IPS DF 4.7 (cell line): ENCODE measurements at regions not wholly inside any gene's neighbourhood (a gene's known extent, or its start where the extent isn't known, plus 50 kb on each side); places are given as distances from the start of the nearest gene placed in this dataset.

ENCODE experiments used
- DNase-seq: peaks from one replicate; pipeline ENCODE4 v3.0.0-alpha.2; 2013; ENCODE audit warnings: low spot score; ENCODE audit errors: extremely low read depth

DNA sequence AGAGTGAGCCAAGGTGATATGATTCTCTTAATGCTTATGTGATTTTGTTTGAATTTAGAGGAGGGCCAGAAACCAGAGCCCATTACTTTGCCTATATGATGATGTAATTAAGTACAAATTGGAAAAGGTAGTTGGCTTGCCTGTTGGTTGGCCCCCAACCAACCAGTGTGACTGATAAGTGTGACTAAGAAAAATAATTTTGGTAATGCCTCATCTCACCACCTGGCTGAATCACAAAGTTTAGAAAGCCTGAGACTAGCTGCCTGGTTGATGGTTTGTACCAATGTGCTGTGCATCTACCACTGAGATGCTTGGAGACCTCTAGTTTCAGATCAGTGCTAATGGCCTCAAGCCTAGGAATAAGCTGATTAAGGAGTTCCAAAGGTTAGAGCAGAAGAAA is 338.7 kb downstream of the CDH2 start:
- no peak for DNase-seq

DNA sequence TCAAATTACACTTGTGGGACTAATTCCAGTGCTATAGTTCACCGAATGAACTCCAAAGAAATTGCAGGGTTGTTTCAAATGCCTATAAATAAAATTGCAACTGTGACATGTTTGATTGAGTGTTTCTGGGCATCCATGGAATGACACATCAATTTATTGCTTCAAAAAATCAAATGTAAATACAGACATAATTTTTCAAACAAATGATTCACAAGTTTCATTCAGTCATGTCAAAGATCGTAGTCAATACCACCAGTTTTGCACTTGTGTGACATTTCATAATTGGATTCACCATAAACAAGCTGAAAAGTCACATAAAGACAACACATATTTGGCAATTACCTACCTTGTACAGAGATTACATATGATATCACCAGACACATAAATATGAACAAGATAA is 350.8 kb downstream of the CDH2 start:
- DNase-seq: no peak

DNA sequence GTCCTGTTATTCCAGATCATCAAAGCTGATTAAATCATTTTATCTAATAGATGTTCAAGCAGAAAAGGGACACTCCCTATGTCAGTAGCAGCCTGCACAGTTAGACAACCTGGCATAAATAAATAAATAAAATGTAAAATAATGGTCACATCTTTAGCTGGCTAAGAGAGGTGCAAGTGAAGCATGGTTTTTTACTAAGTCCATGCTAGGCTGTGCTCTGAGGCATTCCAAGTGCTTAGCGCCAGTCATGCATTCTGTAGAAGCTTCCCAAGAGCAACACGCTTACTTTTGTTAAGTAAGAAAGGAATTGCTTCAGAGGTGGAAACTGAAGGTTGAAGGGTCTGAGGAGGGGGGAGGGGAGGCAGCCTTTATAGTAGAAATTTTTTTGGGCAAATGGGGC is 351.2 kb downstream of the CDH2 start:
- DNase-seq: no peak

DNA sequence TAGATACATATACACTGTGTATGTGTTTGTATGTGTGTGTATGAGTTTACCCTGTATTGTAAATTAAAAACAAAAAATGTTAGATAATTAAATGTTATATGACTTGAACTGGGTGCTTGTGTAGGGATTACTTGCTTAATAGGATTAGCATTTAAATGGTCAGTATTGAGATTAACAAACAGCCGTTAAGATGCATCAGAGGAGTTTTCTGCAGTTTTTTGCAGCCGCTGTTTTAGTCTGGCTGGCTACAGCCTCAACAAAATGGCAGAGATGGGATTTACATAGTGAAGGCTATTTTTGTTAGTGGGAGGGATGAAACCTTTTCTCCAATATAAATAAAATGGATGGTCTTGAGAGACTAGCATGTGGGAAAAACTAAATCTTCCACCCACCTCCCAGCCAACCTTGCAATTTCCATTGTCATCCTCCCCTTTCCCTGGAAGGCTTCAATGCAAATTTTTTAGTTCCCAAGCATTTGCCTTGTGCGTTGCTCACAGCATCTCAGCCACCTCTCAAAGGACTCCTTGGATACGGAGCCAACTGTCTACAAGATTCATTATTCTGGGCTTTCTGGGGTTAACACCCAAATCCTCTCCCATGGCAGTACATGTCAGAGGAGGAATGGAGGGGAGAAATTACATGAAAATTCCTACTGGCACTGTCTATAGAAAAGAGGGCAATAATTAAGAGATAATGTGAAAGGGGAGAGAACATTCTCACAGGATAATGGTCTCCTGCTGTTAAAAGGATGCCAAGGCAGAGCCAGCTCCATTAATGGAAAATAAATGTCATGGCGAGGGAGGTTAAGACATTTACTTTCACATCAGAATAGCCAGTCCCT is 351.9 kb downstream of the CDH2 start:
- DNase-seq: no peak

DNA sequence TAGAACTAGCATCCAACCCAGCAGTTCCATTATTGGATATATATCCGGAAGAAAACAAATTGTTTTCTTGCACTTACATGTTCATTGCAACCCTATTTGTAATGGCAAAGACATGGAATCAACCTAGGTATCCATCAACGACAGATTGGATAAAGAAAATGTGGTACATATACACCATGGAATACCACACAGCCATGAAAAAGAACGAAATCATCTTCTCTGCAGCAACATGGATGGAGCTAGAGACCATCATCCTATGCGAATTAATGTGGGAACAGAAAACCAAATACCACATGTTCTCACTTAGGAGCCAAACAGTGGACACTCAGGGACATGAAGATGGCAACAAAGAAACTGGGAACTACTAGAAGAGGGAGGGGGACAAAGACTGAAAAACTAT is 352.7 kb downstream of the CDH2 start:
- DNase-seq: no peak

DNA sequence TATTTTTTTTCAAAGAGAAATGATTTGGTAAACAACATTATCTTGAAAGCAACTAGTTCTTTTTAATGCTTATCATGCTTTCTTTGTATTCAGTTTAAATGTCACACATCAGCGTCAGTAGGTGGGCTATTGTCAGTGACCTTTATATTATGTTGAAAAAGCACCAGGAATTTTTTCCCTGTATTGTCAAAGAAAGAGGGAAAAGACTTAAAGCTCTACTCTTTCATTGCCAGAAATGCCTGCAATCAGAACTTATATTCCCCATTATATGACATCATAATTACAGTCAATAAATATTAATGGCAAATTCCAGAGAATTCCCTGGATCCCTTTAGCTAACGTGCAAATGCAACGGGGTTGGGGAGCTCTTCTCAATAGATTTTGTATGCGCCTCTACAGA is 353.9 kb downstream of the CDH2 start:
- no peak for DNase-seq

DNA sequence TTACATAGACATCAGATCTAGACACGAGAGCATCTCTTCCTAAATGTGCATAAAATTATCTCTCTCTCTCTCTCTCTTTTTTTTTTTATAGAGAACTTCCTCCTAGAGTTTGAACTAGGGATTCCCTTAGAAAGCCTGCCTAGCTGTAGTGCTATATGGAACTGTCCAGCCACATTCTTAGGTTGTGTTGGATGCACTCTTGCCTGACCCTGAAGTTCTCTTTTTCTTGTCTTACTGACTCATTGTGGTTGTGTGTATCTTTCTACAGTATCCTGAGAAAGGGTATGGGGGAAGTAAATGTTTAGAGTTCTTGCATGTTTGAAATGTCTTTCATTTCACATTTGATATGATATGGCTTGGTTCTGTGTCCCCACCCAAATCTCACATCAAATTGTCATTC is 368.2 kb downstream of the CDH2 start:
- no peak for DNase-seq

DNA sequence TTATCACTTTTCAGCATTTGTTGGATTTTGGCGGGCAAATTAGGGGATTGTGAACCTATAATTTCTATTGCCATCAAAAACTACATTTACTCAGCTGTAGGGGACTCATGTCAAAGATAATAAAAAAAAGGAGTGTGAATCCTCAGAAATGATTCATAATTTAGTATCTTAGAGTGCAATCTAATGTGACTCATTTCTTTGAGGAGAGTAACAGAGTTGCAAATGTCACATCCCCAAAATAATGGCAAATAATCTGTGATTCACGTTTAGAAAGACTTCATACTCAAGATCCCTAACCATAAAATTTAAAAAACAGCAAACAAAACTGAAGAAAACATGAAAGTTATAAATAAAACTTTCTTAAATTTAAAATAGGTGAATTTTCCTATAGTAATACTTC is 373.0 kb downstream of the CDH2 start:
- no peak for DNase-seq

DNA sequence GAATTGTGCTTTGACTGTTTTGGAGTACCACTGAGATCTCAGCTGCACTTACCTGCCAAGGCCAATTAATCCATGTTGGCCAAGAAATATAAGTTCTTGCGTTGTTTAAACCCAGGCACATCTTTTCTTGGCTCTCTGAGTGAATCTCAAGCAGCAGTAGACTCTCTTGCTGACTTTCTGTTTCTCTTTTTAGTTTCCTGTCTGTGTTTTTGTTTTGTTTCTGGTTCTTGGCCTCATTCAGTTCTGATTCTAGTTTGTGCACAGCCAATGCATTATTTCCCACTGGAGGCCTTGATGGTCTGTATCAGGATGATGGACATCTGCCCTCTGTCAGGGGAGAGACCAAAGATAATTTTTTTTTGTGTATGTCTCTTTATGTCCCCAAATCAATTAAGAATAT is 379.4 kb downstream of the CDH2 start:
- no peak for DNase-seq

DNA sequence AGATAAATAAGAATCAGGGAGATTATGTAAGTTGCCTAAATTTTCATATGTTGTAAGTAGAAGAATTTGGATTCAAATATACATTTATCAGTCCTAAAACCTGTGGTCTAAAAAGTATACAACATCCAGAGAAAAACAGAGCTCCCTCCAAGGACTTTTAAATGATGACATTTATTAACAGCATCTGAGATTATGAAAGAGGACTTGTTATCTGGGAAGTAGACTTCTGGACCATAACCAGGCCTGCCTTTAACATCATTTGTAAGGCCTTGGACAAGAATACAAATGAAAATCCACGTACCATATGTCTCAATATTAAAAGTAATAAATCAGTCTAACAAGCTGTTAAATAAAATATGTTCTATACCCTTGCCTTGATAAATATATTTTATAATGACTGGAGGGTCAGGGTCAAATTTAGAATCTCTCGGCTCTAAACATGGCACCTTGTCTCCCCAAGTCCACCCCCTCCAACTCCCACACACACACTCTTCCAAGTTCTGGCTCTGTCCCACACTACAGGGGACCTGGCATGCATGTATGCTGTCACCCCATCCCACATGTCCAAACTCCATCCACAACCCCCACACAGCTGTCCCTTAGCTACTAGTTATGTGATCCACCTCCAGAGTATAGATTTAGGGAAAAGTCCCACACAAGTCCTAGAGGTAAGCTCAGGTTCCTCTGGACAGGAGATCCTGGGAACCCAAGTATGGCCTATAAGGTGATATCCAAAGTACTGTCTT is 382.6 kb downstream of the CDH2 start:
- no peak for DNase-seq

DNA sequence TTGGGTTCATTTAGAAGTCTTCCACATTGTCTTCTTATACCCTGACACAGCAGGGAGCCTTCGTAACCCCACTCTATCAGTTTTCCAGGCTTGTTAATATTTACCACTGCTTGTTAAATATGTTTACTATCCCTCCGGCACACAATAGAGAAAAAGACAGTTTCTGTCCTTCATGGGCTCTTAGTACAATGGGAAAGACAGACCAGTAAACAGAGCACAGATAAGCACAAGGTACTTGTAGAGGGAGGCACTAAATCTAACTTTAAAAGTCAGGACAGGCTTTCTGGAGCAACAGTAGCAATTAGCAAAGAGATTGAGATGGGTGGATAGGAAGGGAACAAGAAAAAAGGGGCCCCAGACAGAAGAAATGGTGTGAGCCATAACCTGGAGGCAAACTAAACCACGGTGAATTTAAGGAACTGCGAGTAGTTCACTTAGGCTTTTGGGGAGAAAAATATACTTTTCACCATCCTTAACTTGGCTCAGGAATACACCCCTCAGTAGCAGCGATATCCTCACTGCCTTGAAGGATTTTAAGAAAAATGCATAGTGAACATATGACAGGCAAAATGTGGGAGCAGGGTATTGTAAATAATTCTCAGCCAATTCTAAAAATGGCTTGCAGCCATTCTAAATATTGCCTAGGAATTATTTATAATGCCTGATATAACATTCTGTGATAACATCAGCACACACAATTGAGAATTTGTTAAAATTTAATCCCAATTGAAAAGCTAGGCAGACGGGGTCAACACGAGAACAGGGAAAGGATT is 383.7 kb downstream of the CDH2 start:
- DNase-seq: no peak

DNA sequence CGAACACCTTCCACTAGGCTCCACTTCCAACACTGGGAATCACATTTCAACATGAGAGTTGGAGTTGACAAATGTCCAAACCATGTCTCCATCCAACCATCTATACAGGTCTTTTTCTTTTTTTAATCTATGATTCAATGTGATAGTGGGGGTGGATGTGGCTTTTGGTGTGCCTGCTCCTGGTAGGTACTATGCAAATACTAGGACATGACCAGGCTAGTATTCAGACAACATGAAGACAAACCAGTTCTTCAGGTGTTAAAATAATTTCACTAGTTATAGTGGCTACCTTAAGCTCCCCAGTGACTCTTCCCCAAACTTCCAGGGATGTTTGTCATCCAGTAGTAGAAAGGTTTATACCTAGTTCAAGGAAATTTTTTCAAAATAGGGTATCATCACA is 387.5 kb downstream of the CDH2 start:
- no peak for DNase-seq

DNA sequence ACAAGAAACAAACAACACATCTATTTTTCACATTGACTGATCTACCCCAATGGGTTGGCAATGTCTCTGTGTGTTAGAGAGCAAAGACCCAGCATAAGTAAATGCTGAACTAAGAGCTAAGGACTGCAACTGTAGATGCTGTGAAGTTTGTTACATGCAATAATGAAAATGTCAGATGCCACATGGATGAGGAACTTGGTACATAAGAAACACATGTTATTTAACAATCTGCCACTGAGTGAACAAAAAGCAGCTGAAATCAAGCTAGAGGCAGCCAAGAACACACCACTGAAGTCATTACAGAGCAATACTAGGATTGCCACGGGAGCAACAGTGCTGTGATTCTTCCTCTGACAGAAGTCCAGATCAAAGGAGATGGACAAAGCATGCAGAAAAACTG is 389.4 kb downstream of the CDH2 start:
- DNase-seq: no peak

DNA sequence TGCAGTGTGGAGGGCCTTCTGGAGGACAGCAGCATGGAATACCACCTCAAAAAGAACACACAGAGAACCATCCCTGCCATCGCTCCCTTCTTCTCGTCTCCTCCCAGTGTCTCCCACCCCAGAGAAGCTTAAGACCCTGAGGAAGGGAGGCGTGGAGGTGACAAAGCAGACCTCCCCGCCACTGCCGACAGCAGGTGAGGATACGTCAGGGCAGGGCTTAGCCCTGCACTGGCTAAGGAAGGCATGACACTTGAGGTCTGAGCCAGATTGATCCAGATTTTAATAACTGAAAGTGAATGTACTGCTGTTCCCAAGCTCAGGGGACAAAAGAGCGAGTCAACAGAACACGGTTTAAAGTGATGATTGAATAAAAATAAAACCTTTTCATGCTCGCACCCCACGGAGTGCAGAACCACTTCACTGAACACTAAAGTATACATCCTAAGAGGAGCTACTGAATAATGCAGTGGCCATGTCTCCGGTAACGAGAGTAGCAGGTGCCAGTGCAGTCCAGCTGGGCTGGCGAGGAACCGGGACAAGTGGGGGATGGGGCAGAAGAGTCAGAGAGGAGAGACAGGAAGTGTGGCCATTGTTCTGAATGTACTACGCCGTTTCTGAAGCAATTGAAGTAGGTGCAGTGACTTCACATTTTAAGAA is 391.0 kb downstream of the CDH2 start:
- DNase-seq: no peak

DNA sequence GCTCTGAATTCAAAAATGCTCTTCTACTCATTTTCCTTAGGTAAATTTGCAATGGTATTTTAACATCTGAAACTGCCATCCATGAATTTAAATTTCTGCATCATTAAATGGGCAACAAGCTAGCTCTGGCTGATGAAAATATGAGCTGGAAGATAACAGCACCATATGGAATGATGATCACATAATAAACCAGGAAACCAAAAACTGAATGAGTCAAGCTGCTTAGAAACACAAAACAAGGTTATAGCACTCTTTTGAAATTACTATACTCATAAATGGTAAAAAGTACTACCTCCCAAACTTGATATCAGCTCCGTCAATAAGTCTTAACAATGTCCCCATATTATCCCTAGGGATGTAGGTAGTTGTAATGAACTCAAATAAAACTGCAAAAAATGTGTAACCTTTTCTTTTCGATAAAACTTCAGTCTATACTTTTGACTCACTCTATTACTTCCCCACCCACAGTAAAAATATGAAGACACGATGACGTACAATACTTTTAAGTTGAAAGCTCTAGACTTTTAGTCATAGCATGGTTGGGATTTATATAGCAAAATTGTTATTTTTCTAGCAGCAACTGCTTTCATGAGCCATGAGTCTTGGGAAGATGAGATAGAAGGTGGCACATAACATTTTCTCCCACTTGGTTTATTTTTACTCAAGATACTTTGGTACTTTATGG is 396.7 kb downstream of the CDH2 start:
- no peak for DNase-seq

DNA sequence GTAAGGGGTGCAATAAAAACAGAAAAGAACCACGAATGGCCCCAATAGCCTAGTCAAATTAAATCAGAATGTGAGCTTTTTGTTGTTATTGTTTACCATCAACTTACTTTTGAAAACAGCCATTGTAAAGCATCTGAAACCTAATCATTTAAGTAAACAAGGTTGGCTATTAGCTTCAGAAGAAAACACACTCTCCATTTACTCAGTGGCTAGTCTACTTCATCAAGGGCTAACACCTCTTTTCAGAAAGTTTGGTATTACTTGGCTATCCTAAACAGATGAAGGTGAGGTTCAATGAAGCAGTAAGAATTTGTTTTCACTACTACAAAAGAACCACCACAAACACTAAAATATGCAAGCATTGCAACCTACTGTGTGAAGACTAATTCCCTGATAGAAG is 398.0 kb downstream of the CDH2 start:
- no peak for DNase-seq

DNA sequence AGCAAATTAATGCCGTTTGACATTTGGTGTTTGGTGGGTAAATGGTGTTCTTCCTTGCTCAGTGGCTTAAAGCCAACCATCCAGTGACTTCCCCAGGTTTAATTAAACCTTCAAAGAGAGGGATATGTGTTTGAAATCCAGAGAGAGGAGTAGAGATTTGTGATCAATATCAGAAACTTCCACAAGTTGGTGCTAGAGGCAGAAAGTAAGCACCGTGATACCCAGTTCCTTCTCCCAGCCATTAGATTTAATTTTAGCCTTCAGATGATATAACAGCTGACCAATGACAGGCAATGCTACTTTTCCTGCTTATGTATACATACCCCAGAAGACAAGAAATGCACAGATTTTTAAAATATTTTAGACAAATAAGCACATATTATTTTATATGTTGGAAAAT is 398.5 kb downstream of the CDH2 start:
- no peak for DNase-seq

DNA sequence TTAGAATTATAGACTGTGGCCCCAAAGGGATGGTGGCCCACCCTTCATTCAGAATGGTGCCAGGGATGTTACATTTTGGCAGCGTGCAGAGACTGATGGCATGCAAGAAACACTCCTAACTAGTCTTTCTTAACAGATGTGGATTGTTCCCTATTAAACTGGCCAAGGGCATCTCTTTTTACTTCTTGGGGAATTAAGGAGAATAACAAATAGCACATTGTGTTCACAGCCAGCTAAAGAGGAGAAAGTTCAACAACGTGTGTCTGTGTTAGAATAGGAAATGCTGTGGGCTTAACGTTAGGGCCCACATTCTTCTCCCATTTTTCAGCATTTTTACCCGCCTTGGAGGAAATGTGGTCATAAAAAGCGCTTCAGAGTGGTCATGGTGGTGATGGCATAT is 404.8 kb downstream of the CDH2 start:
- no peak for DNase-seq

DNA sequence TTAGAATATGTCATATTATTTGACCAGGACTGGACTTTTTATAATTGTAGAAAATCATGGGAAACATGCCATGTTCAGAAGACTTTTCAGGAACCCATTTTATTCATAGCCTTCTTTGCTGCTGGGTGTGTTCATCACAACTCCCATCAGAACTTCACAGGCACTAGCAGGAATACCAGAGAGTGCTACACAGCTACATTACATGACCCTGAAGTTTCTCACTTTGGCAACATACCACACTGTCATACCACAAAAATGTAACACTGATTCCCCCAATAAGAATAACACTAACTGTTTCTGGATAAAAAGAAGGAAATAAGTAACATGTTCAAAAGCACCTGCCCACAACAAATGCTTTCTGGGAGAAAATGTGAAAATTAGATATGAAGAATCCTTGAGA is 405.4 kb downstream of the CDH2 start:
- no peak for DNase-seq

DNA sequence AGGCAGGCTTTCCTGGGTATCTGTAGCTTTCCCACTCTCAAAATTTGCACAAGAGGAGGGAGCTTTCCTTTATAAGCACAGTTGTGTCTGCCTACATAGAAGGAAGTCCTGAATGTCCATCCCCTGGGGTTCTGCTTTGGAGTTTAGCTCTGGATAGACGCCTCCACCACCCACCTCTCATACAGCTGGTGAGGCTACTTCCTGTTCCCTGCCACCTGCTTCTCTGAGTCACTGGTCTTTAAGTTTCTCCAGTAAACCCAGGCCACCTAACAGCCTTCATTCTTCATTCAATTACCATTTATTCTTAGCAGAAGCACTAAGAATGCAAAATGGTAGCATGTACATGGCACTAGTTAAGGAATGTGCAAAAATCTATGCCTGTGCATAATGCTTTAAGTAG is 407.8 kb downstream of the CDH2 start:
- DNase-seq: no peak

DNA sequence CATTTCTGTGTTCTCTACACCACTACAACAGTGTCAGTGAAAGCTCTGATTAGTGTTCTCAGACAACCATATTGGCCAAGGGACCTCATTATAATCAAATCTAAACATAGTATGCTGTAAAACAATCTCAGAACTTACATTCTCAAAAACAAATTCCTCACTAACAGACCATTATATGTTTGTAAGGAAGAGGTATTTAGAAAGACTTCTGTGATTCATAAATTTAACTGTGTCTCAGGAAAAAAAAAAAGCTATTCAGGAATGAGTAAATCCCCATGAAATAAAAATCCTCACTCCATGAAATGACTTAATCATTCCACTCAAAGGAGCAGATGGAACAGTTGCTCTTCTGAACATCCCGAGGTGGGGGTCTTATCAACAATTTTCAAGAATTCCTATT is 413.0 kb downstream of the CDH2 start:
- DNase-seq: no peak
